Naive thymus-derived CD4-positive, alpha-beta T cell (primary cell): ENCODE measurements at regions not wholly inside any gene's neighbourhood (a gene's known extent, or its start where the extent isn't known, plus 50 kb on each side); places are given as distances from the start of the nearest gene placed in this dataset.
"Not testable (repeated sequence)": the region's sequence is repeated elsewhere in the genome, so short reads cannot be mapped to it uniquely, and the experiment has no call there.

Experiments used
- ATAC-seq: fragments of 150-1000 bp; cut with Tn5 transposase; 2 replicates; pipeline ENCODE4 v1.10.0; 2021; ENCODE audit warnings: mild to moderate bottlenecking, moderate library complexity
- CTCF ChIA-PET: fragments of 350-600 bp; sonication (Branson Sonifier 250); formaldehyde crosslinking; loops from one replicate; lab custom pipeline; 2021; ENCODE audit warnings: antibody characterized with exemption; lab: Charles Lee
- POLR2A ChIA-PET: fragments of 350-600 bp; sonication (Branson Sonifier 250); formaldehyde crosslinking; loops from one replicate; lab custom pipeline; 2021; ENCODE audit warnings: antibody characterized with exemption, inconsistent platforms; lab: Charles Lee
- DNase-seq, 9 donors: peaks; one replicate each; pipeline versions ENCODE4 v3.0.0 to v3.0.0-alpha.2; 2020 to 2022; ENCODE audit warnings: mixed read lengths in 1 of 9
- H3K27ac ChIP-seq: one replicate; pipeline ENCODE4 v1.7.0; 2013; ENCODE audit warnings: mild to moderate bottlenecking, low read depth, low read length, moderate library complexity
- H3K27me3 ChIP-seq, 2 donors: one replicate each; pipeline ENCODE4 v1.7.0; 2013; ENCODE audit warnings: low read length in 2 of 2, mild to moderate bottlenecking in 2 of 2, moderate library complexity in 2 of 2; ENCODE audit not compliant: control insufficient read depth in 2 of 2, insufficient read depth in 2 of 2
- H3K36me3 ChIP-seq, 3 experiments: 1 replicate in 2 of 3; 2 replicates in 1 of 3; pipeline ENCODE4 v1.7.0; 2013; ENCODE audit warnings: low read length in 3 of 3, mild to moderate bottlenecking in 3 of 3, moderate library complexity in 1 of 3; ENCODE audit not compliant: insufficient read depth in 3 of 3, control insufficient read depth in 2 of 3
- H3K4me1 ChIP-seq, 2 donors: one replicate each; pipeline ENCODE4 v1.7.0; 2013; ENCODE audit warnings: low read length in 2 of 2, mild to moderate bottlenecking in 2 of 2, moderate library complexity in 1 of 2; ENCODE audit not compliant: control insufficient read depth in 2 of 2, insufficient read depth in 2 of 2
- H3K4me3 ChIP-seq: 2 replicates; pipeline ENCODE4 v1.7.0; 2013; ENCODE audit warnings: mild to moderate bottlenecking, low read length
- H3K9me3 ChIP-seq, 3 experiments: 1 replicate in 2 of 3; 2 replicates in 1 of 3; pipeline ENCODE4 v1.7.0; 2013; ENCODE audit warnings: low read length in 3 of 3; ENCODE audit not compliant: control insufficient read depth in 2 of 3
- H3K27ac Mint-ChIP-seq, 9 donors: one replicate each; pipeline ENCODE4 v1.8.0; 2020 to 2022; ENCODE audit warnings: mixed read lengths in 9 of 9, mild to moderate bottlenecking in 8 of 9, moderate library complexity in 5 of 9, inconsistent platforms in 2 of 9
- H3K27me3 Mint-ChIP-seq, 5 donors: one replicate each; pipeline ENCODE4 v1.8.0; 2021 to 2022; ENCODE audit warnings: mixed read lengths in 5 of 5, mild to moderate bottlenecking in 1 of 5
- H3K36me3 Mint-ChIP-seq, 5 donors: one replicate each; pipeline ENCODE4 v1.8.0; 2020 to 2022; ENCODE audit warnings: mixed read lengths in 5 of 5, mild to moderate bottlenecking in 3 of 5, inconsistent platforms in 1 of 5
- H3K4me1 Mint-ChIP-seq, 7 donors: one replicate each; pipeline ENCODE4 v1.8.0; 2020 to 2022; ENCODE audit warnings: mixed read lengths in 7 of 7, mild to moderate bottlenecking in 3 of 7, inconsistent platforms in 1 of 7
- H3K4me3 Mint-ChIP-seq, 10 donors: one replicate each; pipeline ENCODE4 v1.8.0; 2020 to 2022; ENCODE audit warnings: mild to moderate bottlenecking in 10 of 10, mixed read lengths in 10 of 10, moderate library complexity in 6 of 10, inconsistent platforms in 2 of 10
- H3K9me3 Mint-ChIP-seq, 11 donors: one replicate each; pipeline ENCODE4 v1.8.0; 2020 to 2022; ENCODE audit warnings: mixed read lengths in 11 of 11, mild to moderate bottlenecking in 4 of 11, inconsistent platforms in 1 of 11, moderate library complexity in 1 of 11
- intact Hi-C, 2 donors: fragments of 100-400 bp; cut with micrococcal nuclease; formaldehyde crosslinking; loops; one replicate each; pipeline ENCODE4 v1.15.1; 2023

GRCh38 chr9:108399851-108400250 lies 455.9 kb downstream of the ACTL7B start:
- Histone ChIP-seq H3K27ac (no peak overlapping the region), H3K4me1 (no peaks in the 10 kb centered on the region), H3K27me3 (no peaks in the 10 kb centered on the region), H3K4me3 (no peak overlapping the region), H3K36me3 (no peaks in the 10 kb centered on the region), H3K9me3 (no peaks in the 10 kb centered on the region)
- no peaks in the 10 kb centered on the region for H3K36me3 Mint-ChIP-seq
- peaks cover 0 to 8% (median 0%) of the 10 kb centered on the region in 11 donors for H3K9me3 Mint-ChIP-seq
- no peaks in the 10 kb centered on the region for H3K4me1 Mint-ChIP-seq
- peaks cover 0 to 4% (median 0%) of the 10 kb centered on the region in 5 donors for H3K27me3 Mint-ChIP-seq
- no peak for DNase-seq
- intact Hi-C loops, result no loop called here
- ChIA-PET POLR2A (no interaction called here), CTCF (no interaction called here)
- ATAC-seq, result no peak
- H3K4me3 Mint-ChIP-seq, result no peak overlapping the region
- H3K27ac Mint-ChIP-seq, result no peak overlapping the region

GRCh38 chr9:108397286-108397685 lies 458.5 kb downstream of the ACTL7B start:
- no peaks in the 10 kb centered on the region for H3K4me1 ChIP-seq
- H3K27ac ChIP-seq, result no peak overlapping the region
- intact Hi-C loops, result no loop called here
- no peaks in the 10 kb centered on the region for H3K9me3 ChIP-seq
- no peak overlapping the region for H3K4me3 Mint-ChIP-seq
- no peak overlapping the region for H3K27ac Mint-ChIP-seq
- H3K27me3 ChIP-seq, result no peaks in the 10 kb centered on the region
- no peak overlapping the region for H3K4me3 ChIP-seq
- H3K9me3 Mint-ChIP-seq, result peaks cover 0 to 8% (median 3%) of the 10 kb centered on the region in 11 donors
- ChIA-PET POLR2A (no interaction called here), CTCF (interaction anchor here (0.6 kb wide), 1 partner anchor 554 kb away, joined by 4 read pairs; no protein-coding TSS in a partner anchor)
- no peaks in the 10 kb centered on the region for H3K4me1 Mint-ChIP-seq
- no peaks in the 10 kb centered on the region for H3K36me3 ChIP-seq
- DNase-seq (no peak), ATAC-seq (no peak)
- H3K27me3 Mint-ChIP-seq, result peaks cover 0 to 4% (median 0%) of the 10 kb centered on the region in 5 donors
- no peaks in the 10 kb centered on the region for H3K36me3 Mint-ChIP-seq

- H3K36me3 ChIP-seq, result no peaks in the 10 kb centered on the region
- H3K4me1 ChIP-seq, result no peaks in the 10 kb centered on the region
- no peak for ATAC-seq
- intact Hi-C loops, result no loop called here
- no peak overlapping the region for H3K4me3 Mint-ChIP-seq
- peaks cover 0 to 4% (median 0%) of the 10 kb centered on the region in 5 donors for H3K27me3 Mint-ChIP-seq
- no peak overlapping the region for H3K27ac ChIP-seq
- no peak overlapping the region for H3K27ac Mint-ChIP-seq
- ChIA-PET CTCF (no interaction called here), POLR2A (no interaction called here)
- DNase-seq, result no peak
- H3K4me1 Mint-ChIP-seq, result no peaks in the 10 kb centered on the region
- peaks cover 0 to 8% (median 3%) of the 10 kb centered on the region in 11 donors for H3K9me3 Mint-ChIP-seq
- no peaks in the 10 kb centered on the region for H3K27me3 ChIP-seq
- H3K4me3 ChIP-seq, result no peak overlapping the region
- no peaks in the 10 kb centered on the region for H3K9me3 ChIP-seq
- H3K36me3 Mint-ChIP-seq, result no peaks in the 10 kb centered on the region
These were observed 459.2 kb downstream of the ACTL7B start for GRCh38 chr9:108396611-108397010.

GRCh38 chr9:108396193-108396592 lies 459.6 kb downstream of the ACTL7B start:
- Mint-ChIP-seq H3K36me3 (no peaks in the 10 kb centered on the region), H3K4me3 (no peak overlapping the region), H3K27me3 (peaks cover 0 to 4% (median 0%) of the 10 kb centered on the region in 5 donors), H3K4me1 (no peaks in the 10 kb centered on the region), H3K9me3 (peaks cover 0 to 8% (median 3%) of the 10 kb centered on the region in 11 donors), H3K27ac (no peak overlapping the region)
- ATAC-seq, result no peak
- no peak overlapping the region for H3K4me3 ChIP-seq
- POLR2A ChIA-PET, result no interaction called here
- H3K27ac ChIP-seq, result no peak overlapping the region
- DNase-seq, result no peak
- H3K27me3 ChIP-seq, result no peaks in the 10 kb centered on the region
- CTCF ChIA-PET, result no interaction called here
- intact Hi-C loops, result no loop called here
- no peaks in the 10 kb centered on the region for H3K4me1 ChIP-seq
- H3K36me3 ChIP-seq, result no peaks in the 10 kb centered on the region
- no peaks in the 10 kb centered on the region for H3K9me3 ChIP-seq

GRCh38 chr9:108395421-108395820 lies 460.4 kb downstream of the ACTL7B start:
- no peak for DNase-seq
- Mint-ChIP-seq H3K9me3 (peaks cover 0 to 8% (median 3%) of the 10 kb centered on the region in 11 donors), H3K36me3 (no peaks in the 10 kb centered on the region), H3K4me3 (no peak overlapping the region), H3K4me1 (no peaks in the 10 kb centered on the region), H3K27me3 (peaks cover 0 to 4% (median 0%) of the 10 kb centered on the region in 5 donors), H3K27ac (no peak overlapping the region)
- CTCF ChIA-PET, result no interaction called here
- Histone ChIP-seq H3K9me3 (no peaks in the 10 kb centered on the region), H3K4me1 (no peaks in the 10 kb centered on the region), H3K4me3 (no peak overlapping the region), H3K27me3 (no peaks in the 10 kb centered on the region), H3K36me3 (no peaks in the 10 kb centered on the region), H3K27ac (no peak overlapping the region)
- POLR2A ChIA-PET, result no interaction called here
- intact Hi-C loops, result no loop called here
- no peak for ATAC-seq

GRCh38 chr9:108394726-108395125 lies 461.1 kb downstream of the ACTL7B start:
- CTCF ChIA-PET, result no interaction called here
- H3K36me3 Mint-ChIP-seq, result no peaks in the 10 kb centered on the region
- H3K27ac Mint-ChIP-seq, result no peak overlapping the region

GRCh38 chr9:108393481-108394001 lies 462.2 kb downstream of the ACTL7B start:
- H3K36me3 Mint-ChIP-seq, H3K4me3 Mint-ChIP-seq, H3K4me1 Mint-ChIP-seq, intact Hi-C loops, ATAC-seq, H3K4me3 ChIP-seq, H3K27me3 ChIP-seq, H3K27me3 Mint-ChIP-seq, POLR2A ChIA-PET, H3K9me3 Mint-ChIP-seq, CTCF ChIA-PET, H3K4me1 ChIP-seq, H3K36me3 ChIP-seq, H3K9me3 ChIP-seq, H3K27ac Mint-ChIP-seq, H3K27ac ChIP-seq, DNase-seq: not testable (repeated sequence)

More at GRCh38 chr9:108394726-108395125, 461.1 kb downstream of the ACTL7B start:
- H3K4me3 ChIP-seq, result no peak overlapping the region
- no peak for ATAC-seq
- no peaks in the 10 kb centered on the region for H3K27me3 ChIP-seq
- Mint-ChIP-seq H3K9me3 (peaks cover 0 to 8% (median 3%) of the 10 kb centered on the region in 11 donors), H3K4me1 (no peaks in the 10 kb centered on the region), H3K4me3 (no peak overlapping the region), H3K27me3 (peaks cover 0 to 4% (median 0%) of the 10 kb centered on the region in 5 donors)
- POLR2A ChIA-PET, result no interaction called here
- H3K9me3 ChIP-seq, result no peaks in the 10 kb centered on the region
- intact Hi-C loops, result no loop called here
- H3K27ac ChIP-seq, result no peak overlapping the region
- no peaks in the 10 kb centered on the region for H3K4me1 ChIP-seq
- DNase-seq, result no peak
- H3K36me3 ChIP-seq, result no peaks in the 10 kb centered on the region
